NCI-H2171 treated with DMSO at 0.1 percent for 48 hours (cell line): ENCODE measurements at regions not wholly inside any gene's neighbourhood (a gene's known extent, or its start where the extent isn't known, plus 50 kb on each side); places are given as distances from the start of the nearest gene placed in this dataset.

ENCODE experiments used
- DNase-seq: peaks from one replicate; lab custom pipeline; 2025; lab: John Stamatoyannopoulos, UW

DNA sequence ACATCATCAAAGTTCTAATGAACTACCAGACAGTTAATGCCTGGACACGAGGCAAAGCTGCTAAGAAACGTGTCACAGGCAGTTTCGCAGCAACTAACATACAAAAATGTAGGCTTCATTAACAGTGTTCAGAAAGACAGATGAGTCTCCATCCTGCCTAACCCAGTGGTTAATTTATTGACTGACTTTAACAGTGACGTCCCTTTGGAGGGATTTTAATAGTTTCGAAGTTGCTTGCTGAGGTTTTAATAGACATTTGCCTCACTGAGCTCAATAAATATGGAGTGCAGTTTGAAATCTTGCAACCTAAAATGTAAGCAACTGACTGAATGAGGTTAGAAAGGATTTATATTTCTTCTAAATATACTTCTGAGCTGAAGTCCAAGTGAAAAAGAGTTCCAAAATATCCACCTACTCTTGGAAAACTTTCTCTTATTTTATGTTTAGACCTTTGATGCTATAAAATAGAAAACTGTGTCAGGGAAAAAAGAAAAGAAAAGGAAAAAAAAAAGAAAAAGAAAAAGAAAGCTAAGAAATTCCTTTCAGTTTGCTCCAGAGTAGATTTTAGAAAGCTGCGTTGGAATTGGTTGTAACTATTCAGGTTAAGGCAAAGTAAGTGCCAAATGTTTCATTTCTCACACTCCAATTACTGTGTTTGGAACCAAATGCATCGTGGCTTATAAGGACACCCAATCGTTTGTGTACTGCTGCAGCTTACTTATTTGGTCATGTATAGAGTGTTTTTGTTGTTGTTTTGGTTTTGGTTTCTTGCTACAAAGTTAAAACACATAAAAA is 2016.6 kb downstream of the MAT2B start:
- DNase-seq, result no peak

GRCh38 chr5:165525271-165525670 is 2019.9 kb downstream of the MAT2B start:
- no peak for DNase-seq

DNA sequence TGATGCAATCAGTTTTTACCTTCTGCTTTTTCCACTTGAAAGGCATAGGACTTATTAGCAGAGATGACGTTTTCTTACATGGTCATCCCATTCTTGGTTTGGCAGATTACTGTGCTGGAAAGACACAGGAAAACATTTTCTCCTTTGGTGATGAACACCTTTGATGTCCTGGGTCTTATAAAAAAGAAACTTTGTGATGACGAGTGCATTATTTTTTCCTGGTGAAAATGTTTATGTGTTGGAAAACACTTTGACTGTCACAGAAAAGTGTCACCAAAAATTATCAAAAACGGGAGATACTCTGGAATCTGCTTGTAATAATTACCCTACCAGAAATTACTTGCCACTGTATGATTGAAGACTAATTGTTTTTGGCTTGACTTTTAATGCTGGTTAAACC is 2020.9 kb downstream of the MAT2B start:
- no peak for DNase-seq

DNA sequence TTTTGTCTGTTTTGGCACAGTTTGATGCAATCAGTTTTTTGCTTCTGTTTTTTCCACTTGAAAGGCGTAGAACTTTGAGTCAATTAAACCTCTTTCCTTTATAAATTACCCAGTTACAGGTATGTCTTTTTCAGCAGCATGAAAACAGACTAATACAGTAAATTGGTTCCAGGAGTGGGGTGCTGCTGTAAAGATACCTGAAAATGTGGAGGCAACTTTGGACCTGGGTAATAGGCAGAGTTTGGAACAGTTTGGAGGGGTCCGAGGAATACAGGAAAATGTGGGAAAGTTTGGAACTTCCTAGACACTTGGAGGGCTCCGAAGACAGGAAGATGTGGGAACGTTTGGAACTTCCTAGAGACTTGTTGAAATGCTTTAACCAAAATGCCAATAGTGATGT is 2022.2 kb downstream of the MAT2B start:
- DNase-seq, result no peak

DNA sequence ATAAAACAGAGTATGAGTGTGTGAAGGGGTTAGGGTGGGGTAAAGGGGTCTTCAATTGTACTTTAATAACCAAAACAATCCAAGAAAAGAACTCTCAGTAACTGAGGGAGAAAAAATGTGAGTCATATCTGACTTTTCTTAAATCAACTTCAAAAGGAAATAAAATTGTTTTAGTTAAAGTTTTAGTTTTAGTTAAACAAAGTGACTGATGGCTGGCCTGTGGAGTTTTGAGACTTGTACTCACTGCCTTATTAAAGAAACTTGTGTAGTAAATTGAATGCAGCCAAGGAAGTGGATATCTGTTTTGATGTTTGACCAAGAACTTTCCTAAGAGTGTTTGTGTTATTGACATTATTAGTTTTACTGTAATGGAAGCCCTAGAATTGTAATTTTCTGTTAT is 2032.6 kb downstream of the MAT2B start:
- no peak for DNase-seq

DNA sequence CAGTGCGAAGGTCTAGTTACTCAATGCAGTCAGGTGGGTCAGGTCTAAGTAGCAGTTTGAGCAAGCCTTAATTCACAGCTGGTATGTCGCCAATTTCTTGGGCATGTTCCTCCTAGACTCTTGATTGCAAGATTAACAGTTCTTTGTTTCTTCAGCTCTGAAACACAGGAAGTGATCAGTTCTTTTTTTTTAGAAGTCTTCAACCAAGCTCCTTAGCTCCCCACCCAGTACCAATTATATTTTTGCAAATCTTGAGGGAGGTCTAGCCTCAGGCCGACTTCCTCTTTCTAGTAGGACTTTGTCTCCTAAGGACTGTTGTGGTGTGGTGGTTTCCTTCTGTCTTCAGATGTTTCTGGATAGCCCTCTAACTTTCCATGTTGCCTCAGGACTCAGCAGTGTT is 2054.2 kb downstream of the MAT2B start:
- no peak for DNase-seq

GRCh38 chr5:165560648-165561047 is 2055.2 kb downstream of the MAT2B start:
- DNase-seq, result no peak

- no peak for DNase-seq
These were observed 2060.5 kb downstream of the MAT2B start for GRCh38 chr5:165565911-165566310.

GRCh38 chr5:165569551-165569950 is 2064.1 kb downstream of the MAT2B start:
- DNase-seq, result no peak

- no peak for DNase-seq
These were observed 2068.0 kb downstream of the MAT2B start for GRCh38 chr5:165573445-165573844.

- no peak for DNase-seq
These were observed 2068.7 kb downstream of the MAT2B start for GRCh38 chr5:165574100-165574499.

DNA sequence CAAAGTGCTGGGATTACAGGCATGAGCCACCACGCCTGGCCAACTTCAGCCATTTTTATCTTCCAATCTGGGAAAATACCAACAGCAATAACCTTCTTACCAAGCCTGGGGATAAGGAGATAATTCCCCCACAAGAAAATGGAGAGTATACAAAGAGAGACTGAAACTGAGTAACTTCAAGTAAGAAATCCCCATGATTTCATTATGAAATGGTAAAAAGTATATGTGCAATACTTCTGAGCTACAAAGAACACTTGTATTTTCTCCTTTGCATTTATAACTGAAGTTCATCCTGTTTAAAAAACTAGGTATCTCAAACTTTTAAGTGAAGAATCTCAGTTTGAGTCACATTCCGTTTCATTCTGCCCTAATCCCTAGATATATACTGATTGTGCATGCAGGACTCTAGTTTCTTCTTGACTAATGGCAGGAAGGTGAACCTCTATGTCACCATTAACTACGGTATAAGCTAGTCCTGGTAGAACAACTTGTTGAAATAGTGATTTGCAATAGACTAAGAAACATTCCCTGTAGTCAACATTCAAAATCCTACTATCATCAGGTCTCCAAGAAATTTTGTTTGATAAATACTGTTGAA is 2071.4 kb downstream of the MAT2B start:
- no peak for DNase-seq

- no peak for DNase-seq
These were observed 2074.5 kb downstream of the MAT2B start for GRCh38 chr5:165579911-165580310.

DNA sequence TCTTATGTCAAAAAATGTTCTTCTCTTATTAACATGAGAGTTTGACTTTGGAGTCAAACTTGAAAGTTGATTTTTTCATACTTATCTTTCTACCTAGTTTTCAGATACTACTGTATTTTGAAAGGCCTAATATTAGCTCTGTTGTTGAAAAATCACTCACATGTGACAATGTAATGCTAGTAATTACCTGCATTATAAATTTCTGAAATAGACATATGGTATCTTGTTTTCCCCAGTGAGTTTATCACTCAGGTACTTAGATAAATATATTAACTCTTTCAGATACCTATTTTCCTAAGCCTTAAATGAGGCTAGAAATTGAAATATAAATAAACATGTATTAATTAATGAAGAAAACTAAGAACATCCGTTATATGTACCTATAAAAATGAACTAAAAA is 2089.3 kb downstream of the MAT2B start:
- DNase-seq, result no peak

DNA sequence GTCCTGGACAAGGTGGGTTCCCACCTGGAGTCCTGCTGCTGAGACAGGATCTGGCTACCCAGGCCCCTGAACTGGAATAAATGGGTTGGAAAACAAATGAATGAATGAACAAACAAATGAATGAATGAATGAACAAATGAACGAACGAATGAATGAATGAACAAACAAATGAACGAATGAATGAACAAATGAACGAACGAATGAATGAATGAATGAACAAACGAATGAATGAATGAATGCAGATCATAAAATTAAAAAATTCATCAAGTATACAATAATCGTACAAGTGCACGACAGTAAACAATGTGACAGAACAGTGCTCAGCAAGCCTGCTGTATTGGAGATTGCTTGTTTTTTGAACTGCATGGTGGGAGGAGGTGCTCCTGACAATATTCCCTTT is 2097.1 kb downstream of the MAT2B start:
- no peak for DNase-seq

DNA sequence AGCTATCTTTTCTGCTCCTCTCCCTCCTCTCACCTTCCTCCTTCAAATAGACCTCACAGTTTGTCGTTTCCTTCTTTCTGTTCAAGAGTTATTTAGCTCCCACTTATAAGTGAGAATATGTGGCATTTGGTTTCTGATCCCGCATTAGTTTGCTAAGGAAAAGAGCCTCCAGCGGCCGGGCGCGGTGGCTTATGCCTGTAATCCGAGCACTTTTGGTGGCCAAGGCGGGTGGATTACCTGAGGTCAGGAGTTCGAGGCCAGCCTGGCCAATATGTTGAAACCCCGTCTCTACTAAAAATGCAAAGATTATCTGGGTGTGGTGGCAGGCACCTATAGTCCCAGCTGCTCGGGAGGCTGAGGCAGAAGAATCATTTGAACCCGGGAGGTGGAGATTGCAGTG is 2101.6 kb downstream of the MAT2B start:
- no peak for DNase-seq

GRCh38 chr5:165609871-165610270 is 2104.5 kb downstream of the MAT2B start:
- no peak for DNase-seq

GRCh38 chr5:165616490-165617405 is 2111.3 kb downstream of the MAT2B start:
- DNase-seq, result no peak

- no peak for DNase-seq
These were observed 2112.1 kb downstream of the MAT2B start for GRCh38 chr5:165617491-165617890.

GRCh38 chr5:165620394-165620793 is 2115.0 kb downstream of the MAT2B start:
- no peak for DNase-seq

- no peak for DNase-seq
These were observed 2117.6 kb downstream of the MAT2B start for GRCh38 chr5:165622864-165623536.
